ENCODE measurements at regions not wholly inside any gene's neighbourhood (a gene's known extent, or its start where the extent isn't known, plus 50 kb on each side); places are given as distances from the start of the nearest gene placed in this dataset.
A peak's percentile ranks its signal among the peaks of the same experiment; 100 is the strongest.

- Histone ChIP-seq H3K79me1 (replicated peaks; ENCODE audit: low read length, poor library complexity, severe bottlenecking) (no peaks in the 10 kb centered on the region), H3K23ac (ENCODE audit: low read length in 2 of 2) (no peak overlapping the region), H2BK120ac (ENCODE audit: low read depth, low read length) (no peak overlapping the region), H3K4me1 (ENCODE audit: control insufficient read depth, insufficient read depth, low read depth, low read length) (no peaks in the 10 kb centered on the region), H3K27me3 (ENCODE audit: control insufficient read depth in 1 of 2, insufficient read depth in 1 of 2, low read length in 2 of 2) (no peaks in the 10 kb centered on the region), H3K4ac (ENCODE audit: low read depth in 1 of 2, low read length in 2 of 2) (no peak overlapping the region), H2BK12ac (ENCODE audit: low read length in 2 of 2) (no peak overlapping the region), H3K9ac (ENCODE audit: low read length) (no peak overlapping the region), H3K27ac (ENCODE audit: low read length, poor library complexity, severe bottlenecking) (no peak overlapping the region), H2BK5ac (ENCODE audit: low read depth, low read length, poor library complexity, severe bottlenecking) (no peak overlapping the region), H2BK15ac (ENCODE audit: low read depth, poor library complexity, severe bottlenecking) (no peak overlapping the region), H3K14ac (ENCODE audit: low read length in 2 of 2) (no peak overlapping the region), H3K36me3 (ENCODE audit: control insufficient read depth in 1 of 2, insufficient read depth in 2 of 2, low read depth in 1 of 2, low read length in 2 of 2) (no peaks in the 10 kb centered on the region), H4K8ac (ENCODE audit: low read length) (peak overlapping the region; percentile 32), H3K4me2 (ENCODE audit: low read length, poor library complexity, severe bottlenecking) (no peak overlapping the region), H2AK5ac (ENCODE audit: low read length, severe bottlenecking) (no peak overlapping the region), H2AFZ (ENCODE audit: low read depth, low read length) (no peak overlapping the region), H4K91ac (ENCODE audit: low read length) (no peak overlapping the region), H3K18ac (ENCODE audit: low read depth in 1 of 2, low read length in 2 of 2) (no peak overlapping the region), H3K4me3 (ENCODE audit: insufficient read depth in 1 of 2, low read depth in 1 of 2, low read length in 2 of 2) (no peak overlapping the region), H3K9me3 (ENCODE audit: control insufficient read depth, low read length) (no peaks in the 10 kb centered on the region)
- DNase-seq = no peak
- WGBS = 97% methylated on average over 9 of the region's 9 CpGs
These were observed 255.1 kb downstream of the NR2F1-AS1 start for GRCh38 chr5:93325946-93326345.

- DNase-seq = no peak
- no peak overlapping the region for H3K4ac ChIP-seq (ENCODE audit: low read depth in 1 of 2, low read length in 2 of 2)
- H2AFZ ChIP-seq (ENCODE audit: low read depth, low read length) = no peak overlapping the region
- H4K8ac ChIP-seq (ENCODE audit: low read length) = no peak overlapping the region
- no peak overlapping the region for H2BK120ac ChIP-seq (ENCODE audit: low read depth, low read length)
- H3K9ac ChIP-seq (ENCODE audit: low read length) = no peak overlapping the region
- no peak overlapping the region for H4K91ac ChIP-seq (ENCODE audit: low read length)
- no peak overlapping the region for H2BK5ac ChIP-seq (ENCODE audit: low read depth, low read length, poor library complexity, severe bottlenecking)
- no peak overlapping the region for H3K4me3 ChIP-seq (ENCODE audit: insufficient read depth in 1 of 2, low read depth in 1 of 2, low read length in 2 of 2)
- no peak overlapping the region for H2AK5ac ChIP-seq (ENCODE audit: low read length, severe bottlenecking)
- H3K18ac ChIP-seq (ENCODE audit: low read depth in 1 of 2, low read length in 2 of 2) = no peak overlapping the region
- no peaks in the 10 kb centered on the region for H3K79me1 ChIP-seq (replicated peaks; ENCODE audit: low read length, poor library complexity, severe bottlenecking)
- no peaks in the 10 kb centered on the region for H3K9me3 ChIP-seq (ENCODE audit: control insufficient read depth, low read length)
- no peak overlapping the region for H2BK15ac ChIP-seq (ENCODE audit: low read depth, poor library complexity, severe bottlenecking)
- no peaks in the 10 kb centered on the region for H3K27me3 ChIP-seq (ENCODE audit: control insufficient read depth in 1 of 2, insufficient read depth in 1 of 2, low read length in 2 of 2)
- no peaks in the 10 kb centered on the region for H3K4me1 ChIP-seq (ENCODE audit: control insufficient read depth, insufficient read depth, low read depth, low read length)
- H3K23ac ChIP-seq (ENCODE audit: low read length in 2 of 2) = no peak overlapping the region
- no peak overlapping the region for H3K14ac ChIP-seq (ENCODE audit: low read length in 2 of 2)
- no peak overlapping the region for H3K4me2 ChIP-seq (ENCODE audit: low read length, poor library complexity, severe bottlenecking)
- H3K27ac ChIP-seq (ENCODE audit: low read length, poor library complexity, severe bottlenecking) = no peak overlapping the region
- H3K36me3 ChIP-seq (ENCODE audit: control insufficient read depth in 1 of 2, insufficient read depth in 2 of 2, low read depth in 1 of 2, low read length in 2 of 2) = no peaks in the 10 kb centered on the region
- WGBS = 94% methylated on average over 7 of the region's 8 CpGs
- H2BK12ac ChIP-seq (ENCODE audit: low read length in 2 of 2) = no peak overlapping the region
These were observed 257.8 kb downstream of the NR2F1-AS1 start for GRCh38 chr5:93322974-93323860.

DNA sequence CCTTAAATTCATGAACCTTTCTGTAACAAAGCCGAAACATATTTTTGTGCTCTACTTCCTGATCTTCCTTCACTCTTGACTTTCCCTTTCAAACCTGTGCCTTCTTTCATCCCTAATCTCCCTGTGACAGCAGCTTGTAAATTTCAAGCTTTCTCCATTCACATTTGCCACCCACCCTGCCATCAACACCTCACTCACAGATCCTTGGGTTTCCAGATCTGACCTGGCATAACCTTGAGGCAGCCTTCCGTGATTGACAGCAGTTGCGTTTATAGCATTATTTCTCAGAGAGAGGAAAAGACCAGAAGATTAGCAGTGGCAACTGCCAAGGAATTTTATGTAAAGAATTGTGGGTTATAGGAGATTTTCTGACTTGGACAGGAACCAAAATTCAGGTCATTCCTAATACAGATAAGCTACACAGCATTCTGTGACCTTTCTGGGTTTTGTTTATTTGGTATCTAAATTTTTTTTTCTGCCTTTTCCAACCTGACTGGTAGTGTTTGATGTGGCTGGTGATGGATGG is 260.0 kb downstream of the NR2F1-AS1 start:
- no peak overlapping the region for H3K4me3 ChIP-seq (ENCODE audit: insufficient read depth in 1 of 2, low read depth in 1 of 2, low read length in 2 of 2)
- no peaks in the 10 kb centered on the region for H3K36me3 ChIP-seq (ENCODE audit: control insufficient read depth in 1 of 2, insufficient read depth in 2 of 2, low read depth in 1 of 2, low read length in 2 of 2)
- H2BK5ac ChIP-seq (ENCODE audit: low read depth, low read length, poor library complexity, severe bottlenecking) = no peak overlapping the region
- no peaks in the 10 kb centered on the region for H3K9me3 ChIP-seq (ENCODE audit: control insufficient read depth, low read length)
- H3K4ac ChIP-seq (ENCODE audit: low read depth in 1 of 2, low read length in 2 of 2) = no peak overlapping the region
- H3K14ac ChIP-seq (ENCODE audit: low read length in 2 of 2) = no peak overlapping the region
- no peak overlapping the region for H2AFZ ChIP-seq (ENCODE audit: low read depth, low read length)
- no peak overlapping the region for H2AK5ac ChIP-seq (ENCODE audit: low read length, severe bottlenecking)
- H3K4me1 ChIP-seq (ENCODE audit: control insufficient read depth, insufficient read depth, low read depth, low read length) = no peaks in the 10 kb centered on the region
- no peak overlapping the region for H2BK12ac ChIP-seq (ENCODE audit: low read length in 2 of 2)
- WGBS = 78% methylated on average over 3 of the region's 3 CpGs
- H3K27ac ChIP-seq (ENCODE audit: low read length, poor library complexity, severe bottlenecking) = no peak overlapping the region
- H3K27me3 ChIP-seq (ENCODE audit: control insufficient read depth in 1 of 2, insufficient read depth in 1 of 2, low read length in 2 of 2) = no peaks in the 10 kb centered on the region
- no peak overlapping the region for H3K18ac ChIP-seq (ENCODE audit: low read depth in 1 of 2, low read length in 2 of 2)
- no peak overlapping the region for H4K91ac ChIP-seq (ENCODE audit: low read length)
- H3K4me2 ChIP-seq (ENCODE audit: low read length, poor library complexity, severe bottlenecking) = no peak overlapping the region
- no peaks in the 10 kb centered on the region for H3K79me1 ChIP-seq (replicated peaks; ENCODE audit: low read length, poor library complexity, severe bottlenecking)
- H3K9ac ChIP-seq (ENCODE audit: low read length) = no peak overlapping the region
- no peak overlapping the region for H3K23ac ChIP-seq (ENCODE audit: low read length in 2 of 2)
- no peak overlapping the region for H4K8ac ChIP-seq (ENCODE audit: low read length)
- no peak overlapping the region for H2BK120ac ChIP-seq (ENCODE audit: low read depth, low read length)
- no peak overlapping the region for H2BK15ac ChIP-seq (ENCODE audit: low read depth, poor library complexity, severe bottlenecking)
- DNase-seq = no peak

GRCh38 chr5:93313672-93314071 is 267.3 kb downstream of the NR2F1-AS1 start:
- Histone ChIP-seq H4K91ac (ENCODE audit: low read length) (no peak overlapping the region), H3K4me1 (ENCODE audit: control insufficient read depth, insufficient read depth, low read depth, low read length) (no peaks in the 10 kb centered on the region), H2AFZ (ENCODE audit: low read depth, low read length) (no peak overlapping the region), H3K36me3 (ENCODE audit: control insufficient read depth in 1 of 2, insufficient read depth in 2 of 2, low read depth in 1 of 2, low read length in 2 of 2) (no peaks in the 10 kb centered on the region), H2BK12ac (ENCODE audit: low read length in 2 of 2) (no peak overlapping the region), H3K14ac (ENCODE audit: low read length in 2 of 2) (no peak overlapping the region), H2AK5ac (ENCODE audit: low read length, severe bottlenecking) (no peak overlapping the region), H3K79me1 (replicated peaks; ENCODE audit: low read length, poor library complexity, severe bottlenecking) (no peaks in the 10 kb centered on the region), H3K27me3 (ENCODE audit: control insufficient read depth in 1 of 2, insufficient read depth in 1 of 2, low read length in 2 of 2) (no peaks in the 10 kb centered on the region), H3K27ac (ENCODE audit: low read length, poor library complexity, severe bottlenecking) (no peak overlapping the region), H3K9ac (ENCODE audit: low read length) (no peak overlapping the region), H3K23ac (ENCODE audit: low read length in 2 of 2) (no peak overlapping the region), H3K9me3 (ENCODE audit: control insufficient read depth, low read length) (no peaks in the 10 kb centered on the region), H3K18ac (ENCODE audit: low read depth in 1 of 2, low read length in 2 of 2) (no peak overlapping the region), H3K4me3 (ENCODE audit: insufficient read depth in 1 of 2, low read depth in 1 of 2, low read length in 2 of 2) (no peak overlapping the region), H2BK5ac (ENCODE audit: low read depth, low read length, poor library complexity, severe bottlenecking) (no peak overlapping the region), H3K4me2 (ENCODE audit: low read length, poor library complexity, severe bottlenecking) (no peak overlapping the region), H2BK120ac (ENCODE audit: low read depth, low read length) (no peak overlapping the region), H4K8ac (ENCODE audit: low read length) (no peak overlapping the region), H3K4ac (ENCODE audit: low read depth in 1 of 2, low read length in 2 of 2) (no peak overlapping the region), H2BK15ac (ENCODE audit: low read depth, poor library complexity, severe bottlenecking) (no peak overlapping the region)
- DNase-seq = no peak
